Ascending aorta (tissue), 2 donors: ENCODE measurements at regions not wholly inside any gene's neighbourhood (a gene's known extent, or its start where the extent isn't known, plus 50 kb on each side); places are given as distances from the start of the nearest gene placed in this dataset.

Experiments used
- DNase-seq, 2 donors: peaks; one replicate each; pipeline ENCODE4 v3.0.0-alpha.2; 2019; ENCODE audit warnings: low spot score in 2 of 2
- H3K27ac ChIP-seq, 2 donors: fragments of 200-600 bp; sonication (generic); one replicate each; pipeline ENCODE4 v1.5.1; 2016 to 2017; ENCODE audit warnings: mild to moderate bottlenecking in 1 of 2
- H3K27me3 ChIP-seq: fragments of 200-600 bp; sonication (generic); one replicate; pipeline ENCODE4 v1.5.1; 2017
- H3K36me3 ChIP-seq, 2 donors: fragments of 200-600 bp; sonication (generic); one replicate each; pipeline ENCODE4 v1.5.1; 2016
- H3K4me1 ChIP-seq, 2 donors: fragments of 200-600 bp; sonication (generic); one replicate each; pipeline ENCODE4 v1.5.1; 2016 to 2017; ENCODE audit warnings: mild to moderate bottlenecking in 1 of 2
- H3K4me3 ChIP-seq, 2 donors: fragments of 200-600 bp; sonication (generic); one replicate each; pipeline ENCODE4 v1.5.1; 2016 to 2017; ENCODE audit warnings: mild to moderate bottlenecking in 1 of 2
- H3K9me3 ChIP-seq, 2 donors: fragments of 200-600 bp; sonication (generic); one replicate each; pipeline ENCODE4 v1.5.1; 2016
- CTCF ChIP-seq, 3 experiments: fragments of 200-600 bp in 2 of 3; fragments of 450-650 bp in 1 of 3; sonication (generic) in 2 of 3; IDR thresholded peaks; one replicate each; pipeline ENCODE4 v1.5.1; 2016 to 2019; ENCODE audit warnings: antibody characterized with exemption in 3 of 3, mild to moderate bottlenecking in 1 of 3, moderate library complexity in 1 of 3
- intact Hi-C: fragments of 100-400 bp; cut with DNase I; formaldehyde crosslinking; loops from one replicate; pipeline ENCODE4 v1.15.1; 2023

- no peak for DNase-seq
Measured at GRCh38 chr21:25092441-25093011, 514.8 kb downstream of the MRPL39 start.

DNA sequence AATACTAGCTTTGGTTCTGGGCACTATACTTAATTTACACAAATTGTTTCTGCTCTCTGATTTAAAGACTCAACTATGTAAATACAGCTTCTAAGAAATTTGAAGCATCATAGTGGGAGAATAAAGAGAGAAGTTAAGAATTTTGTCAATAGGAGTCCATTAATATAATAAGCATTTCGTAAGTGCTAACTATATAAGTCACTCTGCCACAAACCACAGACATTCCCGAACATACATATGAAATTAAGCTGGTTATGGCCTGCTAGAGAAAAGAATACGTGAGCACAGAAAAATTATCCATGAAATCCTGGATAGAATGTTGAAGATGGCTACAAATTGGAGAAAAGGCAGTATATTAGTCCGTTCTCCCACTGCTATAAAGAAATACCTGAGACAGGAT, 526.2 kb downstream of the MRPL39 start:
- Histone ChIP-seq H3K9me3 (no peaks in the 10 kb centered on the region), H3K4me1 (no peaks in the 10 kb centered on the region), H3K27me3 (no peaks in the 10 kb centered on the region), H3K27ac (no peak overlapping the region), H3K36me3 (no peaks in the 10 kb centered on the region), H3K4me3 (no peak overlapping the region)
- no peak for TF ChIP-seq CTCF (IDR thresholded peaks at IDR 0.05)
- DNase-seq = no peak
- intact Hi-C loops = no loop called here

More at GRCh38 chr21:25092441-25093011, 514.8 kb downstream of the MRPL39 start:
- Histone ChIP-seq H3K4me1 (no peaks in the 10 kb centered on the region), H3K4me3 (no peak overlapping the region), H3K36me3 (no peaks in the 10 kb centered on the region), H3K27me3 (no peaks in the 10 kb centered on the region), H3K27ac (no peak overlapping the region), H3K9me3 (no peaks in the 10 kb centered on the region)
- TF ChIP-seq CTCF (IDR thresholded peaks at IDR 0.05) = no peak
- intact Hi-C loops = no loop called here

DNA sequence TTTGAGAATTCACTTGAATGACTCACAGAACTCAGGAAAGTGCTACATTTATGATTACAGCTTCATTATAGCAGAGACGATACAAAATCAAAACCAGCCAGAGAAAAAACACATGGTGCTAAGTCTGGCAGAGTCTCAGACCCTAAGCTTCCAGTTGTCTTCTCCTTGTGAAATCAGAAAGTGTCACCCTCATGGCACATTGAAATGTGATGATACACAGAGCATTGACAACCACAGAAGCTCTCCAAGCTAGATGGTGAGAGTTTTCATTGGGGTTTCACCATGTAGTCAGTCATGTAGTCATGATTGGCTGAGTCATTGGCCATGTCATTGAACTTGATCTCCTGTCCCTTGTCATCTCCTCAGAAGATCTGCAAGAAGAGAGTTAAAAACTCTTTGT, 526.6 kb downstream of the MRPL39 start:
- Histone ChIP-seq H3K4me3 (no peak overlapping the region), H3K27ac (no peak overlapping the region), H3K36me3 (no peaks in the 10 kb centered on the region), H3K4me1 (no peaks in the 10 kb centered on the region), H3K9me3 (no peaks in the 10 kb centered on the region), H3K27me3 (no peaks in the 10 kb centered on the region)
- TF ChIP-seq CTCF (IDR thresholded peaks at IDR 0.05) = no peak
- no peak for DNase-seq
- intact Hi-C loops = no loop called here

- no peak overlapping the region for H3K27ac ChIP-seq
- TF ChIP-seq CTCF (IDR thresholded peaks at IDR 0.05) = no peak
- no peak overlapping the region for H3K4me3 ChIP-seq
- intact Hi-C loops = no loop called here
- DNase-seq = no peak
- H3K9me3 ChIP-seq = no peaks in the 10 kb centered on the region
- H3K27me3 ChIP-seq = no peaks in the 10 kb centered on the region
- no peaks in the 10 kb centered on the region for H3K36me3 ChIP-seq
- H3K4me1 ChIP-seq = no peaks in the 10 kb centered on the region
Measured at GRCh38 chr21:25080141-25080540, 527.1 kb downstream of the MRPL39 start.

DNA sequence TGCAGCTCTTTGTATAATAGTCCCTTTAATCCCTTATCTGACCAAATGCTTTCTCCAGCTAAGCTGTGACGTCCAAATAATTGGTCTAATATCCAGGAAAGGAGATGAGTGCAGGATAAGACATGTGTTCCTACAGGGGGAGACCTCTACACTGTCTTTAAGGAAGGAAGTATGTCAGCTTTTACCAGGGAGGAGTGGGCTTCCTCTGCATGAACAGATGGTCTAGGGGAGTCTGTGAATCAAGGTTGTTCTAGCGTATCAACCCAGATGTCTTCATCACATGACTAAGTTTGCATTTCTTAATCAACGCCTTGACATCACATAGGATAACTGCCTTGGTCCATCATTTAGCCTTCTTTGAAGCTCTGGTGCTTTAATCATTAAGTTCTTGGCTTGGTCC, 528.2 kb downstream of the MRPL39 start:
- H3K4me1 ChIP-seq = no peaks in the 10 kb centered on the region
- H3K4me3 ChIP-seq = no peak overlapping the region
- H3K36me3 ChIP-seq = no peaks in the 10 kb centered on the region
- H3K27ac ChIP-seq = no peak overlapping the region
- no peaks in the 10 kb centered on the region for H3K9me3 ChIP-seq
- no peak for DNase-seq
- intact Hi-C loops = no loop called here
- H3K27me3 ChIP-seq = no peaks in the 10 kb centered on the region
- TF ChIP-seq CTCF (IDR thresholded peaks at IDR 0.05) = no peak

GRCh38 chr21:25062061-25062460, 545.2 kb downstream of the MRPL39 start:
- Histone ChIP-seq H3K27ac (no peak overlapping the region), H3K4me3 (no peak overlapping the region), H3K4me1 (no peaks in the 10 kb centered on the region), H3K36me3 (no peaks in the 10 kb centered on the region), H3K27me3 (no peaks in the 10 kb centered on the region), H3K9me3 (no peaks in the 10 kb centered on the region)
- TF ChIP-seq CTCF (IDR thresholded peaks at IDR 0.05) = no peak
- DNase-seq = no peak
- intact Hi-C loops = no loop called here
